Stimulated activated CD8-positive, alpha-beta memory T cell treated with anti-CD3 and anti-CD28 coated beads, Interleukin-7, amount 100 ng/mL, for 48 hours (primary cell): ENCODE measurements at regions not wholly inside any gene's neighbourhood (a gene's known extent, or its start where the extent isn't known, plus 50 kb on each side); places are given as distances from the start of the nearest gene placed in this dataset.
"Not testable (repeated sequence)": the region's sequence is repeated elsewhere in the genome, so short reads cannot be mapped to it uniquely, and the experiment has no call there.

Experiments
- DNase-seq, 2 donors: peaks; one replicate each; pipeline ENCODE4 v3.0.0-alpha.2; 2020; ENCODE audit warnings: low read depth in 1 of 2; ENCODE audit errors: extremely low read depth in 1 of 2

GRCh38 chr7:156516791-156517378, 123.7 kb upstream of the RNF32 start:
- DNase-seq: no peak

- DNase-seq: no peak
Measured at GRCh38 chr7:156515911-156516790, 124.4 kb upstream of the RNF32 start.

- no peak for DNase-seq
Measured at GRCh38 chr7:156514851-156515250, 125.7 kb upstream of the RNF32 start.

- DNase-seq: no peak
Measured at GRCh38 chr7:156511426-156511825, 129.1 kb upstream of the RNF32 start.

- no peak for DNase-seq
Measured at GRCh38 chr7:156510966-156511365, 129.6 kb upstream of the RNF32 start.

- DNase-seq: no peak
Measured at GRCh38 chr7:156509216-156509615, 131.4 kb upstream of the RNF32 start.

GRCh38 chr7:156505876-156506275, 134.7 kb upstream of the RNF32 start:
- DNase-seq: no peak

- DNase-seq: no peak
Measured at GRCh38 chr7:156504687-156505545, 135.7 kb upstream of the RNF32 start.

- DNase-seq: no peak
Measured at GRCh38 chr7:156504006-156504405, 136.6 kb upstream of the RNF32 start.

- DNase-seq: no peak
Measured at GRCh38 chr7:156503196-156503595, 137.4 kb upstream of the RNF32 start.

- not testable (repeated sequence) for DNase-seq
Measured at GRCh38 chr7:156501815-156502214, 138.8 kb upstream of the RNF32 start.

GRCh38 chr7:156499247-156499881, 141.2 kb upstream of the RNF32 start:
- no peak for DNase-seq

- no peak for DNase-seq
Measured at GRCh38 chr7:156497776-156498509, 142.6 kb upstream of the RNF32 start.

- DNase-seq: no peak
Measured at GRCh38 chr7:156496865-156497264, 143.7 kb upstream of the RNF32 start.

GRCh38 chr7:156496363-156496769, 144.2 kb upstream of the RNF32 start:
- DNase-seq: no peak

GRCh38 chr7:156494960-156495359, 145.6 kb upstream of the RNF32 start:
- DNase-seq: no peak

- DNase-seq: no peak
Measured at GRCh38 chr7:156493942-156494341, 146.6 kb upstream of the RNF32 start.

- no peak for DNase-seq
Measured at GRCh38 chr7:156492170-156492569, 148.4 kb upstream of the RNF32 start.

GRCh38 chr7:156491435-156491834, 149.1 kb upstream of the RNF32 start:
- DNase-seq: no peak
